ENCODE measurements at regions not wholly inside any gene's neighbourhood (a gene's known extent, or its start where the extent isn't known, plus 50 kb on each side); places are given as distances from the start of the nearest gene placed in this dataset.

DNA sequence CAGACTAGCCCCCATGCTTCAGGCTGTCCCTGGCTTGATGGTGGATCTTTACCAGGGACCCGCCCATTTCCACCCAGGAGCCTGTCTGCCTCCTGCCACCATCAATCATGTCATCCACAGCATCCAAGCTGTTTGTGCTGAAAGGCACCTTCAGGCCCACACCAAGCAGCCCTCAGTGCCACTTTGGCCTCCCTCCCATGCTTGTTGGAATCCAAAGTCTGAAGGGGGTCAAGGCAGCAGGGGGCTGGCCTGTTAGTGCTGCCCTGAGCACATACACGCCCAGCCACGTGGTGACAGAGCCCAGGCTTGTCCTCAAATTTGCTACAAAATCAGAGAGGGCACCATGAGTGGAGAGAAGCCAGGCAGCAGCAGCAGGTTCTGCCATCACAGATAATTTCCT lies 1146.8 kb downstream of the FSCB start:
- POLR2A ChIA-PET = no interaction called here
- Histone ChIP-seq H2AFZ (ENCODE audit: low read depth, low read length) (no peak overlapping the region), H3K79me2 (ENCODE audit: control insufficient read depth, insufficient read depth, low read length) (no peaks in the 10 kb centered on the region), H3K4me3 (replicated peaks in 1 of 3; ENCODE audit: insufficient read depth in 1 of 3, low read depth in 1 of 3, low read length in 3 of 3) (no peak overlapping the region), H3K9ac (replicated peaks; ENCODE audit: extremely low read depth, insufficient read depth, low read length) (no peak overlapping the region), H4K20me1 (replicated peaks; ENCODE audit: control insufficient read depth, extremely low read depth, insufficient read depth, low read length) (no peaks in the 10 kb centered on the region), H3K4me1 (ENCODE audit: control insufficient read depth, extremely low read depth, insufficient read depth, low read length) (no peaks in the 10 kb centered on the region), H3K27me3 (ENCODE audit: control insufficient read depth in 2 of 2, insufficient read depth in 2 of 2, low read length in 2 of 2) (no peaks in the 10 kb centered on the region), H3K9me1 (replicated peaks; ENCODE audit: control insufficient read depth, extremely low read depth, insufficient read depth, low read length) (no peaks in the 10 kb centered on the region), H3K36me3 (ENCODE audit: control insufficient read depth in 2 of 2, extremely low read depth in 1 of 2, insufficient read depth in 2 of 2, low read length in 2 of 2) (no peaks in the 10 kb centered on the region), H3K9me3 (replicated peaks; ENCODE audit: control insufficient read depth, insufficient read depth, low read length) (peaks cover 4% of the 10 kb centered on the region), H3K4me2 (ENCODE audit: insufficient read depth, low read length) (no peak overlapping the region), H3K27ac (ENCODE audit: insufficient read depth, low read depth, low read length) (no peak overlapping the region)
- no peak for FAIRE-seq
- intact Hi-C loops (cut with micrococcal nuclease) = no loop called here
- dilution Hi-C loops (cut with MboI; ENCODE audit: extremely low pct_ligation_motif_present, low sequenced_read_pairs) = no loop called here
- DNase-seq (ENCODE audit: low read depth, low spot score) = no peak
- CTCF ChIA-PET = no interaction called here
- TF ChIP-seq MYC (IDR thresholded peaks at IDR 0.05; ENCODE audit: low read depth, low read length) (no peak), EZH2 (IDR thresholded peaks at IDR 0.05; ENCODE audit: borderline replicate concordance, low read depth, low read length, severe bottlenecking) (no peak), GATA2 (IDR thresholded peaks at IDR 0.05; ENCODE audit: insufficient read depth, insufficient read length, low read depth, low read length) (no peak), POLR2AphosphoS5 (IDR thresholded peaks at IDR 0.05; ENCODE audit: insufficient read depth, low read depth, low read length) (no peak), FOS (IDR thresholded peaks at IDR 0.05; ENCODE audit: borderline replicate concordance, insufficient read depth, low read length) (no peak), JUN (IDR thresholded peaks at IDR 0.05; ENCODE audit: borderline replicate concordance, insufficient read depth, insufficient read length, low read depth) (no peak), POLR2A (IDR thresholded peaks at IDR 0.05; ENCODE audit: low read depth, low read length) (no peak)
- TF ChIP-seq, protein P1, sequence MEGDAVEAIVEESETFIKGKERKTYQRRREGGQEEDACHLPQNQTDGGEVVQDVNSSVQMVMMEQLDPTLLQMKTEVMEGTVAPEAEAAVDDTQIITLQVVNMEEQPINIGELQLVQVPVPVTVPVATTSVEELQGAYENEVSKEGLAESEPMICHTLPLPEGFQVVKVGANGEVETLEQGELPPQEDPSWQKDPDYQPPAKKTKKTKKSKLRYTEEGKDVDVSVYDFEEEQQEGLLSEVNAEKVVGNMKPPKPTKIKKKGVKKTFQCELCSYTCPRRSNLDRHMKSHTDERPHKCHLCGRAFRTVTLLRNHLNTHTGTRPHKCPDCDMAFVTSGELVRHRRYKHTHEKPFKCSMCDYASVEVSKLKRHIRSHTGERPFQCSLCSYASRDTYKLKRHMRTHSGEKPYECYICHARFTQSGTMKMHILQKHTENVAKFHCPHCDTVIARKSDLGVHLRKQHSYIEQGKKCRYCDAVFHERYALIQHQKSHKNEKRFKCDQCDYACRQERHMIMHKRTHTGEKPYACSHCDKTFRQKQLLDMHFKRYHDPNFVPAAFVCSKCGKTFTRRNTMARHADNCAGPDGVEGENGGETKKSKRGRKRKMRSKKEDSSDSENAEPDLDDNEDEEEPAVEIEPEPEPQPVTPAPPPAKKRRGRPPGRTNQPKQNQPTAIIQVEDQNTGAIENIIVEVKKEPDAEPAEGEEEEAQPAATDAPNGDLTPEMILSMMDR (IDR thresholded peaks at IDR 0.05; ENCODE audit: extremely low read depth in 1 of 2, insufficient read depth in 1 of 2, low read depth in 1 of 2, low read length in 2 of 2) = no peak
- TF ChIP-seq, protein P2, sequence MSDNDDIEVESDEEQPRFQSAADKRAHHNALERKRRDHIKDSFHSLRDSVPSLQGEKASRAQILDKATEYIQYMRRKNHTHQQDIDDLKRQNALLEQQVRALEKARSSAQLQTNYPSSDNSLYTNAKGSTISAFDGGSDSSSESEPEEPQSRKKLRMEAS (IDR thresholded peaks at IDR 0.05; ENCODE audit: insufficient read depth, insufficient read length) = no peak
- no TSS peak for BruUV-seq (replicated peaks)

All from endothelial cell of umbilical vein (primary cell).